ENCODE measurements at regions not wholly inside any gene's neighbourhood (a gene's known extent, or its start where the extent isn't known, plus 50 kb on each side); places are given as distances from the start of the nearest gene placed in this dataset.

GRCh38 chr14:104293231-104293841 is 154.9 kb downstream of the KIF26A start:
- no peak for TF ChIP-seq CTCF (IDR thresholded peaks at IDR 0.05; ENCODE audit: poor library complexity)
- TF ChIP-seq EZH2 (IDR thresholded peaks at IDR 0.05; ENCODE audit: borderline replicate concordance) = no peak
- no peak for TF ChIP-seq EZH2phosphoT487 (IDR thresholded peaks at IDR 0.05; ENCODE audit: low read depth, severe bottlenecking, unreplicated experiment)
